DMS153 (cell line): ENCODE measurements at regions not wholly inside any gene's neighbourhood (a gene's known extent, or its start where the extent isn't known, plus 50 kb on each side); places are given as distances from the start of the nearest gene placed in this dataset.
"Not testable (repeated sequence)": the region's sequence is repeated elsewhere in the genome, so short reads cannot be mapped to it uniquely, and the experiment has no call there.

Experiments
- DNase-seq: peaks from one replicate; lab custom pipeline; 2025; lab: John Stamatoyannopoulos, UW

DNA sequence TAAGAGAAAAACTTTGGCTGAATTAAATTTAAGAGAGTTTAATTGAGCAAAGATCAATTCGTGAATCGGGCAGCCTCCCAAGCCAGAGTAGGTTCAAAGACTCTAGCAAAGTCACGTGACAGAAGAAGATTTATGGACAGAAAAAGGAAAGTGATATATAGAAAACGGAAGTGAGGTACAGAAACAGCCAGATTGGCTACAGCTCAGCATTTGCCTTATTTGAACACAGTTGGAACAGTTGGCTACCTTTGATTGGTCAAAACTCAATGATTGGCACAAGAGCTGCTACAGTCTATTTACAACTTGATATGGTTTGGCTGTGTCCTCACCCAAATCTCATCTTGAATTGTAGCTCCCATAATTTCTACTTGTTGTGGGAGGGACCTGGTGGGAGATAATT lies 102.6 kb downstream of the PLG start:
- no peak for DNase-seq

DNA sequence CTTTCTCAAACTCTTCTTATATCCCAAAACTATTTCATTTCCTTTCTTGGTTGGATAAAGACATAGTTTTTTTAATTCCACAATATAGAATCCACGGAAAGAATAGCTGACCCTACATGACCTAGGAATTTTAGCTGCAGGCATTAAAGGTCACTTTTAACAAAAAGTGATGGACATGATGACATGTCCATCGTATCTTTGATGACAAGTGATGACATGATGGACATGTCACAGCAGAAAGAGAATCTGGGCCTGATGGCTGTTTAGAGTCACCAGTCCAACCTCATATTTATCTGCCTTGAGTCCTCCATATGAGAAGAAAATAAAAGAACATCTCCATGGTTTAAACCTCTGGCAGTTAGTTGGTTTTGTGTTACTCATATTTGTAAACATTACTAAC lies 106.2 kb downstream of the PLG start:
- no peak for DNase-seq

DNA sequence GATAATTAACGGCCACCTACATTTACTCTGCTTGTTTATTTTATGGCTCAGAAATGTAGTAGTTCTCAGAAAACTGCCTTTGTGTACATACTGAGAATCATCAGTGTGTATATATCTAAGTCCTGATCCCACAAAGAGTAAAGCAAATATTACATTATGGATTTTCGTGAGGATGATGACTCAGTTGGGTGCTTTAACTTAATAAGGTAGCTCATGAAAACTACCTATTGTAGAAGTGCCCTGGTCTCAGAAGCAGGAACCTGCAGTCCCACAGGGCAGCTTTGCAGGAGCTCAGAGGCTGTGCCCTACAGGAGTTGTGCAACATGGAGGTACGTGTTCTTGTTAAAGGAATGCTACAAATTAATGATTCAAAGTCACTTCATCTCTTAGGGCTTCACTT lies 108.2 kb downstream of the PLG start:
- no peak for DNase-seq

DNA sequence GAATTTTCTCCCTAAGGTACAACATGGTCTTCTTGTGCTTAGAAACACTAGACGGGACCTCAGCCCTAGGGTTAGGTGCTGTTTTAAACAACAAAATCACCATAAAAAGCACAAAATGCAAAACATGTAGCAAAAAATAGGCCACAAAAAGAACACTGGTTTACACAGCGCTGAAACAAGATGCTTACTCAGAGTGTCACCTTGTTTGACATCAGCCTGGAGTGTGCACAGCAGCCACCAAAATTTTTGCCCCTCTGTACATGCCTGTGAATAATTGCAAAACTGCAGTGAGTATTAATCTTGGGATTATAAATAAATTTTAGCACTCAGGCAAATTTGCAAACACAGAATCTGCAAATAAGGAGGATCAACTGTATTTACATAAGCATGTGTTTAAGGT lies 110.1 kb downstream of the PLG start:
- DNase-seq = no peak

DNA sequence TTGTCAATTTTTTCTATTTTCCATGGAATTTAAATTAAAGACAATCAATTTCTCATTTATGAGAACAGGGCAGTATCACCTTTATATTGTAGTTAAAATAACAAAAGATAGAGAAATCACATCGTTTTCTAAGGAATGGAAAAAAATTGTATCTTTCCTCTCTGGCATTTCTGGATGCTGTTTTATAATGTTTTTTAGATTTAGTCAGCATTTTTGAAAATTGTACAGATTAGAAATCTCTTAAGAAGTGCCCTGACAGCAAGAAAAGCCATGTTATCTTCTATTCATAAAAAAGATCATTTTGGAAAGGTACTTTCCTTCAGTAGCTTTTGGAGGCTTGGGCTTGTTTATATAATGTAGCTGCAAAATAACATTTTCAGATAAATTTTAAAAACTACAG lies 116.9 kb downstream of the PLG start:
- DNase-seq = no peak

DNA sequence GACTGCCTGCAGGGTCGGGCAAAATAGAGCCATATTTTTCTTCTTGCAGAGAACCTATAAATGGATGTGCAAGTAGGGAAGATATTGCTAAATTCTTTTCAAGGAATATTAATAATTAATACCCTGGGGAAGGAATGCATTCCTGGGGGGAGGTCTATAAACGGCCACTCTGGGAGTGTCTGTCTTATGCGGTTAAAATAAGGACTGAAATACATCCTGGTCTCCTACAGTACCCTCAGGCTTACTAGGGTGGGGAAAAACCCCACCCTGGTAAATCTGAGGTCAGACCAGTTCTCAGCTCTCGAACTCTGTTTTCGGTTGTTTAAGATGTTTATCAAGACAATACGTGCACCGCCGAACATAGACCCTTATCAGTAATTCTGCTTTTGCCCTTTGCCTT lies 118.6 kb downstream of the PLG start:
- DNase-seq = not testable (repeated sequence)

DNA sequence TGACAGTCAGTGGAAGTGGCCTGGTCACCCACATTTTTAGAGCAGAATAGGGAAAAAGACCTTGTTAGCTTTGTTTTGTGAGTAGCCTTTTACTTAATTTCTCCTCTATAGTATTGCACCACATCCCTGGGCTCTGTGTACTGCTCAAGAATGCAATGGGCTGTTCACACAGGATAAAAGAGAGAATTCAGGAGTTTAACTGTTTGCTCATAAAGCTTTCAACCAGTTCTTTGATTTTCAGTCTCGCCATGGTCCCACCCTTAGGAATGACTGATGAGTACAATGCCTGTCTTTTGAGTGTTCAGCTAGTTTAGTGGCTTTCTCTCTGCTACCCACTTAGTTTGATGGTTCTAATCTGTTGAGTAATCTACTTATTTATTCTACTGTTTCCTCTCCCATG lies 129.7 kb downstream of the PLG start:
- DNase-seq = no peak

DNA sequence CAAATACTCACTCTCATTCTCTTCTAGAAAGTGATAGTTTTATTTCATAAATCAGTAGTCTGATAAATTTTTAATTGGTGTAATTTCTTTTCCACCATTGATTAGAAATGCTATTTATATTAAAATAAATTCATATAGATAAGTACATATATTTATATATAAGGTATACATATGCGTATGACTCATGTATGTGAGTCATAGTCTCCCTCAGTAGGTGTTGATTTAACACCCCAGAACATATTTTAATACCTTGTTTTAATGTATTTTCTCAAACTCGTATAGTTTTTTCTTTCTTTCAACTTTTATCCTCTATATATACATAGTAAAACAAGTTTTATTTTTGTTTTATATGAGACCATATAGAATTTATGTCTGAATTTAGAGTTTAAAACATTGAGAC lies 130.4 kb downstream of the PLG start:
- no peak for DNase-seq

DNA sequence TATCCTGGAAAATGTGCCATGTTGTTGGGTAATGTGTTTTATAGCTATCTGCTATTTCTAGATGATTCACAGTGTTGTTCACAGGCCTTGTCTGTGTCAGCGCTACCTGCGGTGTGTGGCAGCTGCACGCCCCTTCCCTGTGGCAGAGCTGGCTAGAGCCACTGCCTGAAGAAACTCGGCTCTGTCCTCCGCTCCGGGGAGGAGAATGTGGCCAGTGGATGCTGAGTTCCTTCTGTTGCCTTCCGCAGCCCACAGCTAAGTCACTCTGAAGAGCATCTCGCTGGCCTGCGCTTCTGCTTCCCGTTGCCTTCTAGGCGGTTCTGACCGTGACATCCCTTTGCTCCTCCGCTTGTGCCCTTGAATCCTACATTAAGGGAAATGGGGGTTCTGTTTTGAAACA lies 135.1 kb downstream of the PLG start:
- DNase-seq = no peak

DNA sequence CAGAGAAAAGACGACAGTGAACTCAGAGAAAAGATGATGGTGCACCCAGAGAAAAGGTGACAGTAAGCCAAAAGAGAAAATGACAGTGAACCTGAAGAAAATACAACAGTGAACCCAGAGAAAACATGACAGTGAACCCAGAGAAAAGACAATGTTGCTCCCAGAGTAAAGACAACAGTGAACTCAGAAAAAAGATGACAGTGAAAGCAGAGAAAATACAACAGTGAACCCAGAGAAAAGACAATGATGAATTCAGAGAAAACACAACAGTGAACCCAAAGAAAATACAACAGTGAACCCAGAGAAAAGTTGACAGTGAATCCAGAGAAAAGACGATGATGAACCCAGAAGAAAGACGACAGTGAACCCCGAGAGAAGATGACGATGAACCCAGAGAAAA lies 140.5 kb upstream of the MAP3K4 start:
- DNase-seq = no peak

DNA sequence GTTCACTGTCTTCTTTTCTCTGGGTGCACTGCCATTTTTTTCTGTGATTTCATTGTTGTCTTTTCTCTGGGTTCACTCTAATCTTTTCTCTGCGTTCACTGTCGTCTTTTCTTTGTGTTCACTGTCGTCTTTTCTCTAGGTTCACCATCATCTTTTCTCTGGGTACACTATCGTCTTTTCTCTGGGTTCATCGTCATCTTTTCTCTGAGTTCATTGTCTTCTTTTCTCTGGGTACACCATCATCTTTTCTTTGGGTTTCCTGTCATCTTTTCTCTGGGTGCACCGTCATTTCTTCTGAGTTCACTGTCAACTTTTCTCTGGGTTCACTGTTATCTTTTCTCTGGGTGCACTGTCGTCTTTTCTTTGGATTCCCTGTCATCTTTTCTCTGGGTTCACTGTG lies 137.6 kb upstream of the MAP3K4 start:
- DNase-seq = no peak

DNA sequence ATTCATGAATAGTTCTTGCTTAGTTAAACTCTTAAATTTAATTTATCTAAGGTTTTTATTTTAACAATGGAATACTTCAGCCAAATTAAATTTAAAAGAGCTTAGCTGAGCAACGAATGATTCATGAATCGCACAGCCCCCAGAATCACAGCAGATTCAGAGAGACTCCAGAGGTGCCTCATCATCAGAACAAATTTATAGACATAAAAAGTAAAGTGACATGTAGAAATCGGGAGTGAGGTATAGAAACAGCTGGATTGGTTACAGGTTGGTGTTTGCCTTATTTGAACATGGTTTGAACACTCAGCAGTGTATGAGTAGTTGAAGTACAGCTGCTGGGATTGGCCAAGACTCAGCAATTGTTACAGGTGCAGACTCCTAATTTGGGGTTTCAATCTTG lies 132.7 kb upstream of the MAP3K4 start:
- DNase-seq = no peak

DNA sequence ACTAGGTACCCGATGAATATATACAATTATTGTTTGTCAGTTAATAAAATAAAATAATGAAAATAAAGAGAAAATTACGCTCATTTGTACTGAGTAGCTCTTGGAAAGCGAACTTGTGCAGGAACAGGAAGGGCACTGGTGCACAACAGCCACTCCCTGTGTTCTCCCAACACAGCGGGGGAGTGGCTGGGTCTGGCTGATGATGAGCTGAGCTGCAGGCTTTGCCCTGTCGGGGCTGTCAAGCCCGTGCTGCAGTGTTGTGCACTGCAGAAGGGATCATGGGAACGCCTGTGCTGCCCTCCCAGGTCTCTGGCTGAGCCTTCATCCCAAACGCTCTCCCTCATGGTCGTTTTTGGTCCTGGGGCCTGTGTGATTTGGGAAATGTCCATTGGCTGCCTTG lies 131.7 kb upstream of the MAP3K4 start:
- DNase-seq = no peak

DNA sequence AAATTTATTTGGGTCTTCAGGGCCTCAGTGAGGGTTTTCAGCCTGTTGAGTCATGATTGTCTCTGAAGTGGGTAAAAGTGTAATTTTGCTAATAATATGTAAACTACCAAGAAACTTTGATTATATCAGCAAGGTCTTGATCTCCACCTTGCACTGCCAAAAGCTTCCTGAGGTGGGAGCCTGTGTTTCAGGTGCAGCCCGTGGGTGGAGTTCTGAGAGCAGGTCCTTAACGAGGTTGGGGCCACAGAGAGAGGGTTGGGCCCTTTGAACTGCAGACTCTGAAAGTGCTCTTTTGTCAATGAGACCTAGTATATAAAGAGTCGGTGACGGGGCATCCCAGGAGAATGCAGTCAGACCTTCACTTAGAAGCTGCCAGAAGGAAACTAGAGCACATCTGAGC lies 129.7 kb upstream of the MAP3K4 start:
- no peak for DNase-seq

DNA sequence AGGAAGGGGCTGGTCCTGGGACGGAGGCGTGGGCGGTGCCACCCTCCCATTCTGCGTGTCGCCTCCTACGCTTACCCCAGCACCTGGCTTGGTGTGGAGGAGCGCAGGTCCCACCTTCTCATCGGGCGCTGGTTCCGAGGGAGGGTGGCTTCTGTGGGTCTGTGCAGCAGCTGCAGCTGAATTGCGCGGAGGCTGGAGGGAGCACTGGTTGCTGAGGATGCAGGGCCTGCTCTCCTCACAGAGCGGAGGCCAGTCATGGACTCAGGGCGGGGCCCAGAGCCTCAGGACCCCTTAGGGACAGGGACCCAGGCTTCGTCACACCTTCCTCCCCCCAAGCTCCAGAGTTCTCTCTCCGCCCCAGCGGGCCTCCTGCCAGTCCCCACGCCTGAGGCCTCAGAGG lies 127.8 kb upstream of the MAP3K4 start:
- DNase-seq = no peak

DNA sequence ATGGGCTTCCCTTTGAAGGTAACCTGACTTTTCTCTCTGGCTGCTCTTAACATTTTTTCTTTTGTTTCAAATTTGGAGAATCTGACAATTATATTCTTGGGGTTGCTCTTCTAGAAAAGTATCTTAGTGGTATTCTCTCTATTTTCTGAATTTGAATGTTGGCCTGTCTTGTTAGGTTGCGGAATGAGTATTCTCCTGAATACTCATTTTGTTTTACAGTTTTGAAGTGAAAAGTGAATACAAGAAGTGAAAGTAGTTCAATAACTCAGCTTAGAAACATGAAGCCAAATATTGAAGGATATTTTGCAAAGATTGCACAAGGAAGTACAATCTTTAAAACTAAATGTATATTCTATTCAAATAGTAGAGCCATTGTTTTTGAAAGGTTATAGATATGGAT lies 120.2 kb upstream of the MAP3K4 start:
- no peak for DNase-seq

DNA sequence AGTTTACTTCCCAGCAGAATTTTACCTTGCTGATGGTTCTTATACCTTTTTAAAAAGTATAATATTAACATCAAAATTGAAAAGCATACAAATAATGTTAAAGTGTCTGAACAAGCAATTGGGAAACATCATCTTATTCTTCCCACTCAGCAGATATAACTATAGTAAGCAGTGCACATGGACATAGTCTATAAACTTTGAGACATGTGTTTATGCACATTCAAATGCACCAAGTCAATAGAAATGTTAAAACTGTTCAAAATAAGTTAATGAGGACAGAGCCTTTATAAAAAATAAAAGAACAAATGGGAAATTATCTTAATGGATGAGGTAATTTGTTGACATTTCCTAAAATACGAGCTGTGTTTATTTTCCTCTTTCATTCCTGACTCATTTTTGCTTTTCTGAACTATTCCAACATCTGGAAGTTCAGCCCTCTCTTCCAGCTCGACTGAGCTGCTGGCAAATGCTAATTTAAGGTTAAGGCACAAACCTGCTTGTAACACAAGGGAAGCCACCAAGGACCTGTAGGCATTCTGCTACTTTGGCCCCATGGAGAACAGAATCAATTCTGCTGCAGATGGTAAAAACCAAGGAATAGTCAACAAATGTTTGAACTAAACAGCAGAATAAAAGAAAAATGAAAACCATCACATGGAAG lies 110.3 kb upstream of the MAP3K4 start:
- no peak for DNase-seq

DNA sequence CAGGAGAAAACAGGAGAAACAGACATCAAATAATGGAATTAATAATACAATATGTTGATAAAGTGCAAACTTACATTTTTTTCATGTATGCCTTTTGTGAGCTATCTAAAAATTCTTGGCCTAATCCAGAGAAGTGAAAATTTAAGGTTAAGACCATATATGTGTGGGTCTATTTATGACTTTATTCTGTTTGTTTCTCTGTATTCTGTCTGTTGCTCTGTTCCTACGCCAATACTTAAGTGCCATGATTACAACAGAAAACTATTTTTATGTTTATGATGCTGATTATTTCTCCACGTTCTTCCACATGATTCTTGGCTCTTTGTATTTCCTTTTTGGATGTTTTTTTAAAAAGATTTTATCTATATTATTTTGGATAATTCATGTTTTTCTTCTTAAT lies 109.6 kb upstream of the MAP3K4 start:
- no peak for DNase-seq

DNA sequence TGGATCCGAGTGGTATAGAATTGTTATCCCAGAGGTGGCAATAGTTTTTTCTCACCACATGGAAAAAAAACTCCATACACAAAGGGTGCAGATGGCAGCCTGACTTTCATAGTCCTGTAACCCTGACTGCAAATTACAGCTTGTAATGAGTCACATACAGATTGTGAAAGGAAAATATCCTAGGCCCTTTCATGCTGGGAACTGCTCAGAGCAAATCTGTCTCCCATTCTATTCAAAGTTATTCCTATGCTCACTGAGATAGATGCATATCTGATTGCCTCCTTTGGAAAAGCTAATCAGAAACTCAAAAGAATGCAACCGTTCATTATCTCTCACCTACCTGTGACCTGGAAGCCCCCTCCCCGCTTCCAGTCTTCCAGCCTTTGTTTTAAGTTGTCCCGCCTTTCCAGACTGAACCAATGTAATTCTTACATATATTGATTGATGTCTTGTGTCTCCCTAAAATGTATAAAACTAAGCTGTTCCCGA lies 108.7 kb upstream of the MAP3K4 start:
- no peak for DNase-seq

DNA sequence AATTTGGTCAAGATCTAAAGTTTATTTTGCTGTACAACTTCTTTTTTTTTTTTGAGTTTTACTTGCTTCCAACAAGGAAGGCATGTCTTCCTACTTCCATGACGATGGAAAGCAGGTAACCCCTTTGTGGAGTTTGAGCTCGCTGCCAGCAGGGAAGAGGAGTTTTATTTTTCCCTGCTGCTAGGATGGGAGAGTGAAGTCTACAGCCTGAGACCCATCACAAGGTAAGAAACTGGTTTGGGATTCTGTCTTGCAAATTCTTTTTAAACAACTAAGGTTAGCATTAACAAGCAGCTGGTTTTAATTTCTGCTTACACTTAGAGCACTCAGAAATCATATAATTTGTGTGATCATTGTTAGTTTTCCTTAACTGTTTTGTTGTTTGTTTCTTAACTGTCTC lies 108.0 kb upstream of the MAP3K4 start:
- DNase-seq = no peak

DNA sequence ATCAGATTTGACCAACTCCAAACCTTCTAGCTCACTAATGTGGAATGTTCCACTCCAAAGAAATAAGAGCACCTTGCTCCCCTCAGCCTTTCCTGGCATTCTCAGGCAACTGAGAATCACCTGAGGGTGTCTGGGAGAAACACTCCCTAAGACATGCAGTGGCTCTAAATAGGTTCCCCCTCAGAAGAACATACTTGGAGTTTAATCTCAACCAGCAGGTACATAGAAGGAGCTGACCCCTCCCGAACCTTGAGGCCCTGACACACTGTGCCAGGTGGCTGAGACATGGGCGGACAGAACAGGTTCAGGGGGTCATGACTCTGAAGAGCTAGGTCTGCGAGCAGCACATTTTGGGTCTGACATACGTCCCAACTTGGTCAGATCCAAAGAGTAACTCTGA lies 107.6 kb upstream of the MAP3K4 start:
- DNase-seq = no peak

DNA sequence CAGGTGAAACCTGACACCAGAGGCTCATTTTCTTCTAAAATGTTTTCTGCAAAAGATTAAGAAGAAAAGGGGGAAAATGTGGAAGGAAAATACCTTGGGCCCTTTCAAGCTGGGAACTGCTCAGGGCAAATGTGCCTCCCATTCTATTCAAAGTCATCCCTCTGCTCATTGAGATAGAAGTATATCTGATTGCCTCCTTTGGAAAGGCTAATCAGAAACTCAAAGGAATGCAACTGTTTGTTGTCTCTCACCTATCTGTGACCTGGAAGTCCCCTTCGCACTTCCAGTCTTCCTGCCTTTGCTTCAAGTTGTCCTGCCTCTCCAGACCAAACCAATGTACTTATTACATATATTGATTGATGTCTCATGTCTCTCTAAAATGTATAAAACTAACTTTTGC lies 102.4 kb upstream of the MAP3K4 start:
- DNase-seq = not testable (repeated sequence)

DNA sequence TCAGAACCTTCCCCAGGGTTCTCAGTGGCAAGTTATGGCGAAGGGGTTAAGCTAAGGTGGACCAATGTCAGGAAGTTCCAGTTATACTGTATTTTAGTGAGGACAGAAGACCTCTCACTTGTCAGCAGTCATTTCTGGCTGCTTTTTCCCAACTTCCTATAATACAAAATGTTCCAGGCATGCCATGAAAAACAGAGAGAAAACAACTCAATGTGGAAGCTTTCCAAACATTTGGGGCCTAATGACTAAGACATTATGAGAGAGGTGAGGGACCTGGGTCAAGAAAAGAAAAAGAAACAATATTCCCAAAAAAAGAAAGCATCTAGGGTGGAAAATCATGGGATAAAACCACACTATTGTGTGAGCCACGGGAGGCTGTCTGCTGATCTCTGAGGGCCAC lies 99.9 kb upstream of the MAP3K4 start:
- no peak for DNase-seq

DNA sequence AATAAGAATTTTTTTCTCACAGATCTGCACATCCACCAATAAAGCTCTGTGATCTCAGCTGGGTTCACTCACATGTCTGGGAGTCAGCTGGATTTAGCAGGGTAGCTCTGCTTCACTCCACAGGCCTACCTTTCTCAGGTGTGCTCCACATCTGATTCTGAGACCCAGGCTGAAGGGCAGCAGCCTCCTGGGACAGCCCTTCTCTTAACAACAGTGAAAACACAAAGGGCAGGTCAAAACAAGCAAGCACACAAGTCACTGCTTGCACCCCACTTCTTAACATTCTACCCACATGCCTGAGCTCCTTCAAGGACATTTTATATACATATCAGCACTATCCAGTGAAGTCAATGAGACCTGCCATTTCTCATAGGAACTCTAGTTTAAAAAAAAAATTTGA lies 96.0 kb upstream of the MAP3K4 start:
- no peak for DNase-seq
